HEK293T (cell line): ENCODE measurements at regions not wholly inside any gene's neighbourhood (a gene's known extent, or its start where the extent isn't known, plus 50 kb on each side); places are given as distances from the start of the nearest gene placed in this dataset.

Source experiments
- ARNT ChIP-seq: fragments of 450-650 bp; IDR thresholded peaks from 2 replicates; pipeline ENCODE4 v1.6.1; 2017; ENCODE audit warnings: mild to moderate bottlenecking
- BHLHE40 ChIP-seq: fragments of 450-650 bp; IDR thresholded peaks from 2 replicates; pipeline ENCODE4 v1.6.1; 2016; ENCODE audit warnings: mild to moderate bottlenecking, moderate library complexity, borderline replicate concordance
- ELF4 ChIP-seq: fragments of 450-650 bp; IDR thresholded peaks from 2 replicates; pipeline ENCODE4 v1.6.1; 2017; ENCODE audit warnings: antibody characterized with exemption
- FOXK2 ChIP-seq: fragments of 450-650 bp; IDR thresholded peaks from 2 replicates; pipeline ENCODE4 v1.6.1; 2016; ENCODE audit warnings: mild to moderate bottlenecking
- FOXM1 ChIP-seq: fragments of 450-650 bp; IDR thresholded peaks from 2 replicates; pipeline ENCODE4 v1.6.1; 2017; ENCODE audit warnings: mild to moderate bottlenecking, borderline replicate concordance
- HDGF ChIP-seq: fragments of 450-650 bp; IDR thresholded peaks from 2 replicates; pipeline ENCODE4 v1.6.1; 2017; ENCODE audit warnings: antibody characterized with exemption, borderline replicate concordance
- L3MBTL2 ChIP-seq: fragments of 450-650 bp; conservative IDR thresholded peaks from 2 replicates; pipeline ENCODE4 v1.6.1; 2016; ENCODE audit warnings: mild to moderate bottlenecking
- LEF1 ChIP-seq: fragments of 450-650 bp; IDR thresholded peaks from 2 replicates; pipeline ENCODE4 v1.6.1; 2017; ENCODE audit warnings: mild to moderate bottlenecking, borderline replicate concordance
- NFRKB ChIP-seq: fragments of 450-650 bp; IDR thresholded peaks from 2 replicates; pipeline ENCODE4 v1.6.1; 2016; ENCODE audit warnings: mild to moderate bottlenecking, moderate library complexity
- SP1 ChIP-seq: fragments of 450-650 bp; IDR thresholded peaks from 2 replicates; pipeline ENCODE4 v1.6.1; 2017
- SUZ12 ChIP-seq: fragments of 450-650 bp; IDR thresholded peaks from 2 replicates; pipeline ENCODE4 v1.6.1; 2016; ENCODE audit warnings: mild to moderate bottlenecking
- TARDBP ChIP-seq: fragments of 450-650 bp; IDR thresholded peaks from 2 replicates; pipeline ENCODE4 v1.6.1; 2016
- TF ChIP-seq, protein P1 (sequence below): fragments of 450-650 bp; IDR thresholded peaks from 2 replicates; pipeline ENCODE4 v1.6.1; 2016

DNA sequence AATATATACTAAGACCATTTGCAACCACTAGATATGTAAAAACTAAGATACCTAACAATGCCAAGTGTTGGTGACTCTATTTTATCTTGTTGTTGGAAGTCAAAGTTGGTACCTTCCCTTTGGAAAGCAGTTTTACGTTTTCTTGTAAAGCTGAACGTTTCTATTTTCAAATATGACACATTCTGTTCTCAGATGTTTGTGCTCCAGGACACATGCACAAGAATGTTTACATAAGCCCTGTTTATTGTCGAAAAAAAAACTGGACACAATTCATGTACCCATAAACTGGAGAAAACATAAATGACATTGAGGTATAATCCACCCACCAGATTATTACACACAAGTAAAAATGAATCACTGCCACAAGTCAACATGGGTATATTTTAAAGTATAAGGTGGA is 967.4 kb downstream of the BCL11B start:
- TF ChIP-seq ELF4 (no peak), HDGF (no peak), BHLHE40 (no peak), FOXM1 (no peak), NFRKB (no peak), SUZ12 (no peak), SP1 (no peak), LEF1 (no peak), FOXK2 (no peak), ARNT (no peak), TARDBP (no peak), L3MBTL2 (no peak)
- TF ChIP-seq, protein P1, sequence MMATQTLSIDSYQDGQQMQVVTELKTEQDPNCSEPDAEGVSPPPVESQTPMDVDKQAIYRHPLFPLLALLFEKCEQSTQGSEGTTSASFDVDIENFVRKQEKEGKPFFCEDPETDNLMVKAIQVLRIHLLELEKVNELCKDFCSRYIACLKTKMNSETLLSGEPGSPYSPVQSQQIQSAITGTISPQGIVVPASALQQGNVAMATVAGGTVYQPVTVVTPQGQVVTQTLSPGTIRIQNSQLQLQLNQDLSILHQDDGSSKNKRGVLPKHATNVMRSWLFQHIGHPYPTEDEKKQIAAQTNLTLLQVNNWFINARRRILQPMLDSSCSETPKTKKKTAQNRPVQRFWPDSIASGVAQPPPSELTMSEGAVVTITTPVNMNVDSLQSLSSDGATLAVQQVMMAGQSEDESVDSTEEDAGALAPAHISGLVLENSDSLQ = no peak
